ENCODE measurements at regions not wholly inside any gene's neighbourhood (a gene's known extent, or its start where the extent isn't known, plus 50 kb on each side); places are given as distances from the start of the nearest gene placed in this dataset.
A peak's percentile ranks its signal among the peaks of the same experiment; 100 is the strongest.
"Not testable (repeated sequence)": the region's sequence is repeated elsewhere in the genome, so short reads cannot be mapped to it uniquely, and the experiment has no call there.

DNA sequence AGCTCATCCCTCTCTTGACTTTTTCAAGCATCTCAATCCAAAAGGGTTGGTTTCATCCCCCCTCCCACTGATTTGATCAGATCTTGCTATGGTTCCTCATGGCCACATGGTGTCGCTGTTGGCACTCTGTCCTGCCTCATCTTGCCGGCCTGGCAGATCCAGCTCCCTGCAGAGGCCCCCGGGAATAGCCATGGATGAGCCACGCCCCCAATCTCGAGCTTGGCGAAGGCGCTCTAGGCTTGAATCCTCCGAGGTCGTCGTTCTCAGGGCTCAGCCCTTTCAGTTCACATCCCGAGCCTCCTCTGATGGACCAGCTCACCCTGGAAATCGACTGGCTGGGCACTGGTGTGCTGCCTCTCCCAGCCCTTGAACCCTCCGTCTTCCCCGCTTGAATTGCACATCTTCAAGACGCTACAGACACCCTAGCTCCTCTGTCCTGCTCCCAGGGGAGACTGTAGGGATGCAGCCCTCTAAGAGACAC, 628.7 kb downstream of the TYW1 start:
- DNase-seq, result peak in 1 of 2 donors; percentile 14

DNA sequence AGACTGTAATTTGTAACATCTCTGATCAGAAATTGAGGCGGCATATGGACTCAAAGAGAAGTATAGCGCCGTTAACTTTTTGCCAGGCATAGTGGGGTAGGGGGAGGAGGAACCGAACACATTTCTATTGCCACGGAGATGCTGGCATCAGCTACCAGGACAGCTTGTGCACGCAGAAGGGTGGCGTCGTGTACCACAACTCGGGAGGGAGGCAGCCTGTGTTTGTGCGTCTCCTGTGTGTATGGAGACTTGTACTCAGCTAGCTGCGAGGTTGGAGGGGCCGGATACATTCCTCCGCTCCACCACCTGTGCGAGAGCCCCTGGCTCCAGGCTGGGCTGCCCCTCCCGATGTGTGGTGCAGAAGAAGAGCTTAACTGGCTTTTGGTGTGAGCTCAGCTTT, 634.8 kb downstream of the TYW1 start:
- DNase-seq, result no peak

DNA sequence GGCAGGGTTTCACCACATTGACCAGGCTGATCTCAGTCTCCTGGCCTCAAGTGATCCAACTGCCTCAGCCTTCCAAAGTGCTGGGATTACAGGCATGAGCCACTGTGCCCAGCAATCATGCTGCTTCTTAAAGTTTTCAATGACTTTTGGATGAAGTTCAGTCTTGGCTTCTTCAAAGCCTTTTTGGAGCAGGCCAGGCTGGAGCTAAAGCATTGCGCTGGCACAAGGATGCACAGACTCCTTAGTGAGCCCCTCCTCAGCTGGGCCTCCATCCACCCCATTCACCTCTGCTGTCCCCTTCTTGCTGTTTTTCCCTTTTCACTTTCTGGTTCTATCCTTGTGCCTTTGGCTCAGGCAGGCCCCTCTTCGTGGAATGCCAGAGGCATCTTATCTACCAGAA, 638.6 kb downstream of the TYW1 start:
- no peak for DNase-seq

DNA sequence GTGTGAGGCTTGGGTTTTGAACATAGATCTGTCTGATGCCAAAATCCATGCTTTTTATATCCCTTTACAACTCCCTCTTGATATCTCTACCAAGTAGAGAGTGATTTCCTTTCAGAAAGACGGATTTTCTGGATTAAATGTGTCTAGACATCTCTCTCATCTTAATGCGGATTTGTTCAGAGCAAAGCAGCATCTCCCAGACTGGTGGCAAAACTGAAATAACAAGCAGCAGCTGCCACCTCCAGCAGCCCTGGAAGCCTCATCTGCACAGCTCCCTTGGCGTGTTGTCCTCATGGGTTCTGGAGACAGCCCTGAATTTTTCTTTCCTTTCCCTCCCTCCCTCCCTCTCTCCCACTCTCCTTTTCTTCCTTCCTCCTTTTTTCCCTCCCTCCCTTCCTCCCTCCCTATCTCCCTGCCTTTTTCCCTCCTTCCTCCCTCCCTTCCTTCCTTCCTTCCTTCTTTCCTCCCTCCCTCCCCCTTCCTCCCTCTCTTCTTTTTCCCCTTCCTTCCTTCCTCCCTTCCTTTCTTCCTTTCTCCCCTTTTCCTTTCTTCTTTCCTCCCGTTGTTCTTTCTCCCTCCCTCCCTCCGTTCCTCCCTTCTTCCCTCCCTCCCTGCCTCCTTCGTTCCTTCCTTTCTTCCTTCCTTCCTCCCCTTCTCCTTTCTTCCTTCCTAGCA, 639.9 kb downstream of the TYW1 start:
- no peak for DNase-seq

DNA sequence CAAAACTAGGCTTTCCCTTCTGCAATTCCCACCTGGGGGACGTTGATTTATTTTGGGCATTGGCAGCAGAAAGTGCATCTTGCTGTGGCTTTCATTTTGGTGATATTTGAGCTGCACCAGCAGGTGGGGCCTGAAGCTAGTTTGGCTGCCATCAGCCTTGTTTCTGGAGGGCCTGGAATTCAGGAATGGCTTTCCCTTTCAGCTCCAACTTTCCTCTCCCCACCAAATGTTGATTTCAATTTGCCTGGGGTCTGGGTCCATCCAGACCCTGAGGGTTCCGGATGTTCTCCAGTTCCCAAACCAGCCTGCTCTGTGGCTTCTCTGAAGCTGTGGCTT, 640.4 kb downstream of the TYW1 start:
- no peak for DNase-seq

DNA sequence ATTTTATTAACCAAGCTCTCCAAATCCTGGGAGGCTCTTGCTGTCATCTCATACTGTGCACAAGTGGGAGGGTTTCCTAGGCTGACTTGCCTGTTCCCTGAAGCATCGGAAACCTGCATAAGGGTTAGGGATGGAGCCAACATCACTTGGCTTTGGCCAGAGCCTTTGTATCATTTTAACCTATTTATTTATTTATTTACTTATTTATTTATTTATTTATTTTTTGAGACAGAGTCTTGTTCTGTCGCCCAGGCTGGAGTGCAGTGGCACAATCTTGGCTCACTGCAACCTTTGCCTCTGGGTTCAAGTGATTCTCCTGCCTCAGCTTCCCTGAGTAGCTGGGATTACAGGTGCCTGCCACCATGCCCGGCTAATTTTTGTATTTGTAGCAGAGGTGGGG, 645.9 kb downstream of the TYW1 start:
- not testable (repeated sequence) for DNase-seq

DNA sequence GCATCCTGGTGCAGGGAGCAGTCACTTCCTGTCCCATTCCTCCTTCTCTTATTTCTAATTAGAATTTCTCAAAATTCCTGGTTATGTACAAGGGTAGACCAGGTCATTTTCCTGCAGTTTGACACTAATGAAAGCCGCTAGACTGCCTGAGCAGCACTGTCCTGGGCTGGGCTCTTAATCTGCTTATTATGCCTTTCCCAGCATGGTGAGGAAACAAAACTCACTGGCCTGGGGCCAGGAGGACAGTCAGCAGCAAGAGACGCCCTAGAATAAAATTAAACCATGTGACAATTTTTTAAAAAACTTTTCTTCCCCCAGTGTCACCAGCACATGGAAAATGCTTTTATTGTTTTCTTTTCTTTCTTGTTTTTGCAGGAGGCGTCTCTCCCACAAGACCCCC, 647.5 kb downstream of the TYW1 start:
- no peak for DNase-seq

DNA sequence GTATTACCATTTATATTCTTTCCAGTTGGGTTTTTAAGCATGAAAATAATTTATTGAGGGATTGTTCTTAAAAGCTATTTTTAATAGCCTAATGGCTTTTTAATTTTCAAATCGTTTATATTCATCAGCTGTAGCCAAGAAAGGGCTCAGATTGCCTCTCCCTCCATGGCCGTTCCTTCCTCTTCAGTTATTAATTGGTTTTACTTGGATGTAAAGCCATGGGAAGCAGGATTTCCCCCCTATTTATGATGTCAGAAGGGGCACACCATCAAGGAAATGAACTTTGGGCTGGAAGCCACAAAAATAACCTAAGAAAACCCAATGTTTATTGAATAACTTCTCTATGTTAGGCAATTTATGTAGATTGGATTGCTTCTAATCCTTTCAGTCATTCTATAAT, 656.3 kb downstream of the TYW1 start:
- DNase-seq, result no peak

DNA sequence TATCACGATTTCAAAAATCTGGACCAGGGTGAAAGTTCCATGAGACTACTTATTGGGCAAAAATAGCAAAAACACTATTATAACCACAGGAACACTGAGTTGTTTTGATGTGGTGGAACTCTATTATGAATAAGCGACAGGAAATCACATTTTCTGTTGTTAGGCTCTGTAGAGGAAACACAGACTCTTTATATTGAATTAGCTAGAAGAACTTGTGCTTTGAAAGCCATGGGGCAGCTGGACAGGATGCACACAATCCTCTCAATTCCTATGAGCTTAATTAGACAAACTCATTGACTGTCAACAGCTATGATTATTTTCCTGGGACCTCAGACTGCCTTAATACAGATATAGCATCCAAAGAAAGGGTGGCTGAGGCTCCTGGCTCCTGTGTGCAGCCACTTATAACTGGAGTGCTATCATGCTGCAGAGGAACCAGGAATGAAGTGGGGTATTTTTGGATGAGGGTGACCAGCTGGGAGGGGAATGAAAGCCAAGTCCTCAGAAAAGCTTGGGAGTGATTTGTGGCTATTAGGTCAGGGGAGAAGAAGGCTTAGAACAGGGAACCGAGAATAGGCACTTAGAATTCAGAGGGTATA, 657.3 kb downstream of the TYW1 start:
- no peak for DNase-seq

DNA sequence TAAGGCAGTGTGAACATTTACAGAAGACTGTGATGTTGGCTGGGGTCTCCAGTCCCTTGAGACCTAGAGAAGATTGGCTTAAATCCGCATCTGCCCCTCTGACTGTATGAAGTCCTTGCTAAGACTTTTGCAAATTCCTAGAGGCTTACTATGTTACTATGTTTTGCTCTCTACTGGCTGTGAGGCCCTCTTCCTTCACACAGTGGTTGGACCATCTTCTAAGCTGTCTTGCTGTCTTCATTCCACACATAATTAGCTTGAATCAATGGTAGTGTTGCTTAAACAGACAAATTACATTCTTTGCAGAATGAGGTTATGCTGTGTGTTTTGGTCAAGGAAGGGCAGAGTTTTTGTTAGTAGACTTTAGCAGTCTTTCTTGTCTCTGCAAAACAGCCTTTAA, 658.0 kb downstream of the TYW1 start:
- no peak for DNase-seq

DNA sequence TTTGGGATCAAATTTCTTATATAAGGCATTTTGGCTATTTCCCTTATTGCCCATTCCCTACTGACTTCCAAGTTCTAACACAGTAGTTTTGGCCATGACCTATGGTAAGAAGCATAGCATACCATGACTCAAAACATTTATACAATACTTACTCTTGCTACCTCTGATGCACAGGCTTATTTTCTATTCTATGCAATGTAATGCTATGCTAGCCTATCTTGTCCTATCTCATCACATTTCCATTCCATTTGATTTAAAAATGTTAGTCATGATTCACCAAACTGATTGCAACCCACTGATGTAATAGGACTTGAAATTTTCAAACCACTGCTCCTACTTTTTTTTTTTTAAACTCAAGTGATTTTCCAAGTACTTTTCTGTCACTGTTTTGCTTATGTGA, 658.5 kb downstream of the TYW1 start:
- no peak for DNase-seq

DNA sequence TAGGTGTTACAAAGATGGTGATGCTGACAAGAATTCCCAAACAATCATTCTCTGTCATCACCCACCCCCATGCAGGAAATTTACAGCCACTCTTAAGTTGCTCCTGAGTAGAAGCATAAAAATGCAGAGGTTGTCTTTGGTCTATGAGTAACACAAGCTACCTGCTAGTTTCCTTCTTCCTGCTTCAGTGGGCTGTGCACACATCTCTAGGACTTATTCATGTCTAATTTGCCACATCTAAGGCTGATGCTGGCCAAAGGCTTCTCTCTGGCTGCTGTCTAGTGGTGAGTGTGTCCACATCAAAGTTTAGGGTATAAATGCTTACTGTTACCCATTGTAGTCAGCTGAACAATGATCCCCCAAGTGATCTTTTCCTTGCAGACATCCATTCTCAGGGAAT, 662.5 kb downstream of the TYW1 start:
- DNase-seq, result no peak

DNA sequence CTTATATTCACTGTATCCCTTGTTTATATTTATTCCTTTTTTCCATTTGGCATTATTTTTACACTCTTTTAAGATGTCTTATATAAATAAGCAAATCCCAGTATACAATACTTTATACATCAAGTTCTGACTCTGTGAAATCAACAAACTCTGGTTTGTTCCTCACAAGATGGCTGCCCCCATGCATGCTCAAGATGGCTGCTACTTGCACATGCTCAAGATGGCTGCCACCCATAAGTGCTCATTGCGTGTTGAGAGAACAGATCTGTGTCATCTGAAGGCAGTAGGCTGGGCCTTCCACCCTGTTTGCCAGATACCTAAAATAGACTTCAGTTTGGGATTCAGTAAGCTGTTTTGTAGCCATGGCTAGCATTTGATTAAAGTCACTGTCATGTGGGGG, 666.2 kb downstream of the TYW1 start:
- no peak for DNase-seq

DNA sequence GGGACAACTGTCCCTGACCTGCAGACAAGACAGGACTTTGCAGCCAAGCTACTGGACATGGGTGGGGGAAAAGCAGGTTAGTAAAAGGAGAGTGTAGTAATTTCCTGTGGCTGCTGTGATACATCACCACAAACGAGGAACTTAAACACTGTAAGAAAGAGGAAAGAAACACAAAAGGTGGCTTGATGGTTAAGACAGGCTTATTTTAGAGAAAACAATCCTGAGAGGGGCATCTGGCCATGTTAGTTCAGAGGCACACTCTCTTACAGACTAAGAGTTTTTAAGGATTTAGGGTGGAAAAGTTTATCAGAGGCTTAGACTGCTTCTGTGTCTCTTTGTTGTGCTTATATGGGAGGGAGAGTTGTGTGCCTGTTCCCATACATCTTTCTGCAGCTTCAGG, 667.0 kb downstream of the TYW1 start:
- DNase-seq, result no peak

DNA sequence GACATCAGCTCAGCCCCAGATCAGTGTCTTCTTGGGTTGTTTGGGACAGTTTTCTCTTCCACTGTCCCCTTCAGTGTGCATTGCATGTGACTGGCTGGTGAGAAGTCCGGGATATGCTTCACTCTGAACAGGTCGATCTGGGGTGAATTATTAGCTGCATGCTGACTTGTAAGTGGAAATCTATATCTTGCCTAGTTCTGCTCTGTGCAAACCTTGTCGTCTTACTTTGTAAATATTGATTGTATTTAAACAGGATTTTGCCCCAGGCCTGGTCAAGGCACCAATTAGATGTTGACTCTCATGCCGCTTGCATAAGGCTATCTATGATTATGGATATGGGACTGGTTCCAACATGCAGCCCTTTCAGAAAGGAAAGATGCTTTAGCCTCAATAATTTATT, 669.7 kb downstream of the TYW1 start:
- DNase-seq, result not testable (repeated sequence)

DNA sequence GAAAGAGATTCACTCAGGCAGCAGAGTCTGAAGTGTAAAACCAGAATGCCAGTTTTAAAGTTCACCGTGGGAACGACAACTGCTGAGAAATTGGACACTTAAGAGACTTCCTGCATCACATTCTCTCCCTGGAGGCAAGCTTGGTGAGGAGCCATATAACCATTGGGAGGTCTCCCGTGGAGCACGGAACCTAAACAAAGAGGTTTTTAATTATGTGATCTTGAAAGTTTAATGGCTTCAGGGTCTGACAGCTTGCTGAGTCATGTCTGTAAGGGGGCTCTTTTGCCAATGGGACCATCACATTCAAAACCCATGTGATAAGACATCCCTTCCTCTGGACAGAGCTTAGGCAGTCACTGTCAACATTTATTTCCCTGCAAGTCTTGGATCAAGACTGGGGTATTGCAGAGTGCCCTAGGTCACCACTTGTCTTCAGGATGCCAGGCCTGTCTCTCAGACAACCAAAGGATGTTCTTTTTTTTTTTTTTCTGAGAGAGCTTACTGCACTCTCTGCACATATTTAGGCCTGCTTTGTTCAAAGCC, 674.4 kb downstream of the TYW1 start:
- no peak for DNase-seq

DNA sequence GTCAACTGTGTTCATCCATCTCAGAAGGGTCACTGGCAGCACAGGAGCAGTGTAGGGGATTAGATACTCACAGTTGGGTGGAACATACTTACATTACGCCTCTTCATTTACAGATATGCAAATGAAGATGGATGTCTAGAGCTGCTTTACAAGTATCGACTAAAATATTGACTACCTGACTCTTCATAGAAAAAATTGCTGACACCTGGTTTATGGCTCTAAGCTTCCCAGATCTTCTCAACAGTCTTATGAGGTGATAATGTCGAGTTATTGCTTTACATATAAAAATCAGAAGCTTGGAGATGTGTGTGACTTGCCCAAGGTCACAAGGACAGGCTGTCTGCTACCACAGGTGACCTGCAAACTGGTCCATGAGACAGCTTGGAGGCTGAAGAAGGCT, 677.2 kb downstream of the TYW1 start:
- no peak for DNase-seq

DNA sequence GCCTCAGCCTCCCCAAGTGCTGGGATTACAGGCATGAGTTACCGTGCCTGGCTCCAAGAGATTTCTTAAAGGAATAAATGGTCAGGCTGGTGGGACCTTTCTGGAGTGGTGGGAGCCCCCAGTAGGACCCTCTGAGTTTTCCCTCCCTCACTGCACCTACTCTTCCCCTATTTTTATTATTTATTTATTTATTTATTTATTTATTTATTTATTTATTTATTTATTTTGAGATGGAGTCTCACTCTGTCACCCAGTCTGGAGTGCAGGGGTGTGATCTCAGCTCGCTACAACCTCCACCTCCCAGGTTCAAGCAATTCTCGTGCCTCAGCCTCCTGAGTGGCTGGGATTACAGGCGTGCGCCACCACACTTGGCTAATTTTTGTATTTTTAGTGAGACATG, 678.2 kb downstream of the TYW1 start:
- DNase-seq, result not testable (repeated sequence)

DNA sequence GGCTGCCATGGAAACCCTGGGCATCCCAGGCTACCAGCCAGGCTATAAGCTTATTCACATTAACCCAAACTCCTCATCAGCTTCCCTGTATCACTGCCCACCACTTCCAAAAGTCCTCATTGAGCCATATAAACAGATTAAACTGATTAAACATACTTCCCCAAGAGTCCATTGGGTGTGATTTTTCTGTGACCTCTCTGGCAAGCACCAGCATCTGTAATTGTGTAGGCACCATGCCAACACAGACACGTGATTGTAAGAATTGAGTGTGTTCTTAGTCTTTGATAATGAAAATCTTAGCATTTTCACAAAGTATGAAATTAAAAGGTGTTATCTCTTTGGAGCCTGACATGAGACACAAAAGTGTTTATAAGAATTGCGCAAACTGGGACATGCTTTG, 679.3 kb downstream of the TYW1 start:
- DNase-seq, result no peak

DNA sequence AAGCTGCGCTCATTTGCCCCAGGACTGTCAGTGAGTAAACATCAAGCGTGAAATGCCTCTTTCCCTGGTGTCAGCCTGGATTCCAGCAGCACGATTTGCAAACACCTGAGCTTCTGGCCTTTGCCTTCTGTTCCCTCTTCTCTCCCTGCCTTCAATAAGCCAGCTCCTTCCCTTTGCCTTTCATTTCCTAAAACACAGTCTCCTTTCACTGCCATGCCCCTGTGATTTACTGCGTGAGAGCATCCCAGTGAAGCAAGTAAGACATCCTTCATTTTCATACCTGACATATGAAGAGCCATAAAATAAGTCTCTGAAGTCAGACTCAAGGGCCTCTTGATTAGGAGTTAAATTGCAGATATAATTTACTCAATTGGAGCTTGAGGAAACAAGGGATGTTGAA, 681.8 kb downstream of the TYW1 start:
- no peak for DNase-seq

DNA sequence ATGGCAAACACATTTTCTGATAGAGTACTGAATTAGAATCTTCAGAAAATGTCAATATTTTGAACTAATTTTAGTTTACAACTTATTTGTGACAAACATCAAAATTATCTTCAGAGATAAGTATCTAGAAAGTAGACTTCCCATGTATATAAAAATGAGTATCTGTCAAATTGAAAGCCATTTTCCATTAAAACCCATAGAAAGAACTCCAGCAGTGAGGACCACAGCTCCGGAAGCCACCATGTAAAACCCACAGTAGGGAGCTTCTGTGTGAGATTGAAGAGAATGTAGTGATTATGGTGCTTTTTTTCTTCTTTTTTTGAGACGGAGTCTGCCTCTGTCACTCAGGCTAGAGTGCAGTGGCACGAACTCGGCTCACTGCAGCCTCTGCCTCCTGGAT, 687.0 kb downstream of the TYW1 start:
- no peak for DNase-seq

DNA sequence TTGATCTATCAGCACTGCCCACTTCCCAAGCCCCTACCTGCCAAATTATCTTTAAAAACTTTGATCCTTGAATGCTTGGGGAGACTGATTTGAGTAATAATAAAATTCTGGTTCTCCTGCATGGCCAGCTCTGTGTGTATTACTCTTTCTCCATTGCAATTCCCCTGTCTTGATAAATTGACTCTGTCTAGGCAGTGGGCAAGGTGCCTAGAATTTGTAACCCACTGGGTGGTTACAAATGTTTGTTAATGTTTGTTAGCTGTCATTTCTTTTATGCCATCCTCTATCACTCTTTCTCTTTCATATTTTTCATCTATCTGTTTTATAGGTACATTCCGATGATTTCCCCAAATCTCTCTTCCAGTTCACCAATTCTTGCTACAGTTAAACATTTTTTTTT, 694.1 kb downstream of the TYW1 start:
- no peak for DNase-seq

DNA sequence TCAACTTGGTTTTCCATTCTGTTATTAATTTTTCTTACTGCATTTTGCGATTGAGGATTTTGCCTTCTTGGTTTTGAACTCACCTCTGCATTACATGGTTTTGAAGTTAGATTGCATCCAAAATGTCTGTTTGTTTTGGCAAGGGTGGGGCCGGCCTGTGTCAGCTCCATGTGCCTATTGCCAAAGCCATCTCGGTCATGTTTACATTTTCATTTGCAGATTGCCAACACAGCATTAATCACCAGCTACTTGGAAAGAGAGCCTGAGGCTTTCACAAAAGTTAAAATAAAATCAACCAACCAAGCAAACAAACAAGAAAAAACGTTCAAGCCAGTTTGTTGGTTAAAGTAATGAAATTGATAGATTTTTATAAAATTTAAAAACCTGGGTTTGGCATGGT, 695.8 kb downstream of the TYW1 start:
- no peak for DNase-seq

DNA sequence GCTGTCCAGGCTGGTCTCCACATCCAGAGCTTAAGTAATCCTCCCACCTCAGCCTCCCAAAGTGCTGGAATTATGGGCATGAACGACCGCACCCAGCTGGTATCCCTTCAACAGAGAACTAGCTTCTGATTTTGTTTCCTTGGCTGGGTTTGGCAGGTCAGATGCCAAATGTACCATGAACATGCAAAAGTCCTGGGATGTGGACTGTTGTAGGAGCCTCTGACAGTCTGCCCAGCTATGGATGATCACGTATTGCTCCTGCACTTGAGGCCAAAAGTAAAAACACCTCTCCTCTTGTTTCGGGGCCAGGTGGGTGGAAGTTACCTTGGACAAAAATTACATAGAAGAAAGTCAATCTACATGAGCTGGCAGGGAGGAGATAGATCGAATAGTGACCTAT, 699.5 kb downstream of the TYW1 start:
- DNase-seq, result no peak

DNA sequence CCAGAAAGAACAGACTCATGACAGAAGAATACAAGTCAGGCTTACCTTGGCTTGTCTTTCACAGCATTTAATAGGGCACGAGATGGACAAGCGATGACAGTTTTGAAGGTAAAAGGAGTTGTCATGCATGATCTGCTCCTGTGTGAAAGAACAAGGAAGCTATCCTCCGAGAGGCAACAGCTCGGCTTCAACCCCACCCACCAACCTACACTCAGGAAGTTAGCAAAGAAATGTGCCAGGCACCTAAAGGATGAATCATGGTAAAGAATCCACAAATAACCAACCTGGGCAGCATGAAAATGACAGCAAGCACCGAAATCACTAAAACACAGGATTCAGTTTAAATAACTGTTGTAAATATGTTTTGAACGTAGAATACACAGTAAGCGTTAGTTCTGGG, 700.2 kb downstream of the TYW1 start:
- no peak for DNase-seq
